Ascending aorta (tissue), 2 donors: ENCODE measurements at regions not wholly inside any gene's neighbourhood (a gene's known extent, or its start where the extent isn't known, plus 50 kb on each side); places are given as distances from the start of the nearest gene placed in this dataset.

Experiments
- DNase-seq, 2 donors: peaks; one replicate each; pipeline ENCODE4 v3.0.0-alpha.2; 2019; ENCODE audit warnings: low spot score in 2 of 2
- H3K27ac ChIP-seq, 2 donors: fragments of 200-600 bp; sonication (generic); one replicate each; pipeline ENCODE4 v1.5.1; 2016 to 2017; ENCODE audit warnings: mild to moderate bottlenecking in 1 of 2
- H3K27me3 ChIP-seq: fragments of 200-600 bp; sonication (generic); one replicate; pipeline ENCODE4 v1.5.1; 2017
- H3K36me3 ChIP-seq, 2 donors: fragments of 200-600 bp; sonication (generic); one replicate each; pipeline ENCODE4 v1.5.1; 2016
- H3K4me1 ChIP-seq, 2 donors: fragments of 200-600 bp; sonication (generic); one replicate each; pipeline ENCODE4 v1.5.1; 2016 to 2017; ENCODE audit warnings: mild to moderate bottlenecking in 1 of 2
- H3K4me3 ChIP-seq, 2 donors: fragments of 200-600 bp; sonication (generic); one replicate each; pipeline ENCODE4 v1.5.1; 2016 to 2017; ENCODE audit warnings: mild to moderate bottlenecking in 1 of 2
- H3K9me3 ChIP-seq, 2 donors: fragments of 200-600 bp; sonication (generic); one replicate each; pipeline ENCODE4 v1.5.1; 2016
- CTCF ChIP-seq, 3 experiments: fragments of 200-600 bp in 2 of 3; fragments of 450-650 bp in 1 of 3; sonication (generic) in 2 of 3; IDR thresholded peaks; one replicate each; pipeline ENCODE4 v1.5.1; 2016 to 2019; ENCODE audit warnings: antibody characterized with exemption in 3 of 3, mild to moderate bottlenecking in 1 of 3, moderate library complexity in 1 of 3
- intact Hi-C: fragments of 100-400 bp; cut with DNase I; formaldehyde crosslinking; loops from one replicate; pipeline ENCODE4 v1.15.1; 2023

- Histone ChIP-seq H3K4me3 (no peak overlapping the region), H3K4me1 (no peaks in the 10 kb centered on the region), H3K27me3 (no peaks in the 10 kb centered on the region), H3K27ac (no peak overlapping the region), H3K36me3 (no peaks in the 10 kb centered on the region), H3K9me3 (no peaks in the 10 kb centered on the region)
- no peak for TF ChIP-seq CTCF (IDR thresholded peaks at IDR 0.05)
- DNase-seq: no peak
- intact Hi-C loops: no loop called here
Measured at GRCh38 chrX:97876697-97877407, 993.1 kb downstream of the RPA4 start.

DNA sequence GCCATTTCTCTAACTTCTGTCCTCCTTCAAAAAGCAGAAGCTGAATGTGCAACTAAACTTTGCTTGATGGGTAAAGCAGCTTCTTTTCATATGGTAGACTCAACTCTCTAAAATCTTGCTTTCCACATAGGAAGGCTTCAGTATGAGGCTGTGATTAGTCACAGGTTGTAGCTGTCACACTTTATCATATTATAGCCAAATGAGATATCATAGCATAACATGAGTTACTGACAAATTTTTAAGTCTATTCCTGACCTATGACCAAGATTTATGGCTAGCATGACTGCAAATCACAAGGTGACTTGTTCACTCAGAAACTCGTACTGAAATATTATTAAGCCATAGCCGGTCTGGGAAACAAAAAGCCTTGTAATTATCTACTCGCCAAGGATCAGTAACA lies 998.6 kb downstream of the RPA4 start:
- Histone ChIP-seq H3K27me3 (no peaks in the 10 kb centered on the region), H3K36me3 (no peaks in the 10 kb centered on the region), H3K27ac (no peak overlapping the region), H3K4me1 (no peaks in the 10 kb centered on the region), H3K4me3 (no peak overlapping the region), H3K9me3 (no peaks in the 10 kb centered on the region)
- intact Hi-C loops: no loop called here
- no peak for DNase-seq
- no peak for TF ChIP-seq CTCF (IDR thresholded peaks at IDR 0.05)

GRCh38 chrX:97895751-97896150 lies 1012.0 kb downstream of the RPA4 start:
- H3K27me3 ChIP-seq: no peaks in the 10 kb centered on the region

GRCh38 chrX:97897998-97898397 lies 1014.3 kb downstream of the RPA4 start:
- Histone ChIP-seq H3K4me1 (no peaks in the 10 kb centered on the region), H3K36me3 (no peaks in the 10 kb centered on the region), H3K27me3 (no peaks in the 10 kb centered on the region), H3K9me3 (no peaks in the 10 kb centered on the region), H3K27ac (no peak overlapping the region), H3K4me3 (no peak overlapping the region)
- intact Hi-C loops: no loop called here
- DNase-seq: no peak
- TF ChIP-seq CTCF (IDR thresholded peaks at IDR 0.05): no peak

More at GRCh38 chrX:97895751-97896150, 1012.0 kb downstream of the RPA4 start:
- intact Hi-C loops: no loop called here
- TF ChIP-seq CTCF (IDR thresholded peaks at IDR 0.05): no peak
- Histone ChIP-seq H3K36me3 (no peaks in the 10 kb centered on the region), H3K27ac (no peak overlapping the region), H3K4me3 (no peak overlapping the region), H3K9me3 (peaks cover 0 to 5% of the 10 kb centered on the region in 2 donors), H3K4me1 (no peaks in the 10 kb centered on the region)
- no peak for DNase-seq

- Histone ChIP-seq H3K4me1 (no peaks in the 10 kb centered on the region), H3K27me3 (no peaks in the 10 kb centered on the region), H3K9me3 (no peaks in the 10 kb centered on the region), H3K27ac (no peak overlapping the region), H3K36me3 (no peaks in the 10 kb centered on the region), H3K4me3 (no peak overlapping the region)
- intact Hi-C loops: no loop called here
- no peak for DNase-seq
- TF ChIP-seq CTCF (IDR thresholded peaks at IDR 0.05): no peak
Measured at GRCh38 chrX:97898798-97899197, 1015.1 kb downstream of the RPA4 start.

DNA sequence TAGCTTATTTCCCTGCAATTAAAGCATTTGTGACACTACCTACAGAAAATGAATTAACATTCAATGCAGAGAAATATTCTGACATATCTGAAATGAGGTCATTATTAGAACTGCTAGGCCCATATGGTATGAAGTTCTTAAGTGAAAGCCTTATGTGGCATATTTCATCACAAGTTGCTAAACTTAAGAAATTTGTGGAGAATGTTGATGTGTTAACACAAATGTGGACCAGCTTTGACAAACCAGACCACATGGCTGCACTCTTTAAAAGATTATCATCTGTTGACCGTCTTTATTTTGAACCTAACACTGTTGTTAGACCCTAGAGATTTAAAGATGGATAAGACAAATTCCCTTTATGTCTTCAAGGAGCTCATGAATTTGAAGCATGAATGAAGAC lies 1024.1 kb downstream of the RPA4 start:
- H3K4me3 ChIP-seq: no peak overlapping the region
- DNase-seq: no peak
- no peaks in the 10 kb centered on the region for H3K27me3 ChIP-seq
- H3K9me3 ChIP-seq: peaks cover 0 to 4% of the 10 kb centered on the region in 2 donors
- no peaks in the 10 kb centered on the region for H3K36me3 ChIP-seq
- H3K27ac ChIP-seq: no peak overlapping the region
- H3K4me1 ChIP-seq: no peaks in the 10 kb centered on the region
- TF ChIP-seq CTCF (IDR thresholded peaks at IDR 0.05): no peak
- intact Hi-C loops: no loop called here
